NB4 (cell line): ENCODE measurements at regions not wholly inside any gene's neighbourhood (a gene's known extent, or its start where the extent isn't known, plus 50 kb on each side); places are given as distances from the start of the nearest gene placed in this dataset.
"Not testable (repeated sequence)": the region's sequence is repeated elsewhere in the genome, so short reads cannot be mapped to it uniquely, and the experiment has no call there.

Source experiments
- MYC ChIP-seq: IDR thresholded peaks from 2 replicates; pipeline ENCODE4 v1.6.1; 2011; ENCODE audit warnings: low read depth, low read length
- POLR2A ChIP-seq: IDR thresholded peaks from 2 replicates; pipeline ENCODE4 v1.6.1; 2011; ENCODE audit warnings: mild to moderate bottlenecking; ENCODE audit not compliant: insufficient read length; ENCODE audit errors: extremely low read depth
- TF ChIP-seq, protein P1 (sequence below): IDR thresholded peaks from one replicate; pipeline ENCODE4 v1.5.1; 2012; ENCODE audit warnings: low read depth, low read length
- TF ChIP-seq, protein P2 (sequence below): IDR thresholded peaks from 2 replicates; pipeline ENCODE4 v1.6.1; 2011; ENCODE audit warnings: low read depth, low read length

DNA sequence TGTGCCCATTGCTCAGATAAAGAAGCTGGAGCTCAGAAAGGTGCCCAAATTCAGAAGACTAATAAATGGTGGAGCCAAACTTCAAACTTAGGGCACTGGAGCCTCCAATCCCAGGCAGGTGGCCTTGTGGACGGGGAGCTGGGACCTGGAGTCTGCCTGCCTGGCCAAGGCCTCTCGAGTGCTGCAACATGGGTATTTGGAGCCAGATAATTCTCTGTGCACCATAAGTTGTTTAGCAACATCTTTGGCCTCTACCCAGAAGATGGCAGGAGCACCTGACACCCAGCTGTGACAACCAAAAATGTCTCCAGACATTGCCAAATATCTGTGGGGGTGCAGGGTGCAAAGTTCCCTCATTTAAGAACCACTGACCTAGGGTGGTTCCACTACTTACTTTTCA, 915.0 kb downstream of the RPIA start:
- TF ChIP-seq, protein P1, sequence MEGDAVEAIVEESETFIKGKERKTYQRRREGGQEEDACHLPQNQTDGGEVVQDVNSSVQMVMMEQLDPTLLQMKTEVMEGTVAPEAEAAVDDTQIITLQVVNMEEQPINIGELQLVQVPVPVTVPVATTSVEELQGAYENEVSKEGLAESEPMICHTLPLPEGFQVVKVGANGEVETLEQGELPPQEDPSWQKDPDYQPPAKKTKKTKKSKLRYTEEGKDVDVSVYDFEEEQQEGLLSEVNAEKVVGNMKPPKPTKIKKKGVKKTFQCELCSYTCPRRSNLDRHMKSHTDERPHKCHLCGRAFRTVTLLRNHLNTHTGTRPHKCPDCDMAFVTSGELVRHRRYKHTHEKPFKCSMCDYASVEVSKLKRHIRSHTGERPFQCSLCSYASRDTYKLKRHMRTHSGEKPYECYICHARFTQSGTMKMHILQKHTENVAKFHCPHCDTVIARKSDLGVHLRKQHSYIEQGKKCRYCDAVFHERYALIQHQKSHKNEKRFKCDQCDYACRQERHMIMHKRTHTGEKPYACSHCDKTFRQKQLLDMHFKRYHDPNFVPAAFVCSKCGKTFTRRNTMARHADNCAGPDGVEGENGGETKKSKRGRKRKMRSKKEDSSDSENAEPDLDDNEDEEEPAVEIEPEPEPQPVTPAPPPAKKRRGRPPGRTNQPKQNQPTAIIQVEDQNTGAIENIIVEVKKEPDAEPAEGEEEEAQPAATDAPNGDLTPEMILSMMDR = not testable (repeated sequence)
- TF ChIP-seq POLR2A, MYC: not testable (repeated sequence)
- TF ChIP-seq, protein P2, sequence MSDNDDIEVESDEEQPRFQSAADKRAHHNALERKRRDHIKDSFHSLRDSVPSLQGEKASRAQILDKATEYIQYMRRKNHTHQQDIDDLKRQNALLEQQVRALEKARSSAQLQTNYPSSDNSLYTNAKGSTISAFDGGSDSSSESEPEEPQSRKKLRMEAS = not testable (repeated sequence)
